ENCODE measurements at regions not wholly inside any gene's neighbourhood (a gene's known extent, or its start where the extent isn't known, plus 50 kb on each side); places are given as distances from the start of the nearest gene placed in this dataset.

- Histone ChIP-seq H2BK12ac (ENCODE audit: low read depth, low read length) (no peak overlapping the region), H4K5ac (ENCODE audit: insufficient read length, low read depth, low read length) (no peak overlapping the region), H3K4me3 (ENCODE audit: extremely low read depth in 1 of 4, insufficient read depth in 2 of 4, low read depth in 3 of 4, low read length in 4 of 4) (no peak overlapping the region), H3K23ac (ENCODE audit: insufficient read length) (no peak overlapping the region), H3K79me2 (ENCODE audit: control insufficient read depth in 1 of 2, insufficient read depth in 2 of 2, low read length in 2 of 2) (no peaks in the 10 kb centered on the region), H2AFZ (ENCODE audit: low read length) (peak overlapping the region; percentile 25; the same call in 1 of the 2 replicates), H3K4me1 (replicated peaks in 1 of 4; ENCODE audit: control insufficient read depth in 3 of 4, insufficient read depth in 4 of 4, low read length in 3 of 4) (no peaks in the 10 kb centered on the region), H4K91ac (replicated peaks; ENCODE audit: insufficient read length, low read length) (no peak overlapping the region), H3K9ac (replicated peaks in 1 of 4; ENCODE audit: extremely low read depth in 1 of 4, low read depth in 3 of 4, low read length in 3 of 4) (no peak overlapping the region), H3K9me3 (ENCODE audit: insufficient read depth in 2 of 2, low read depth in 1 of 2, low read length in 1 of 2) (no peaks in the 10 kb centered on the region), H3K56ac (replicated peaks; ENCODE audit: insufficient read length, low read depth, low read length) (no peak overlapping the region), H3K23me2 (ENCODE audit: low read depth, low read length) (no peaks in the 10 kb centered on the region), H2BK5ac (ENCODE audit: low read depth, low read length) (no peak overlapping the region; the same call in 1 of the 2 replicates), H3K4ac (replicated peaks; ENCODE audit: insufficient read length, low read depth, low read length) (no peak overlapping the region), H3K27me3 (replicated peaks in 1 of 4; ENCODE audit: control insufficient read depth in 3 of 4, extremely low read depth in 1 of 4, insufficient read depth in 3 of 4, low read length in 3 of 4) (peaks cover 0 to 1% (median 0%) of the 10 kb centered on the region in 4 experiments; a peak in 1 of 7 replicates), H3K36me3 (ENCODE audit: control insufficient read depth in 2 of 4, insufficient read depth in 4 of 4, low read length in 3 of 4) (no peaks in the 10 kb centered on the region), H4K8ac (ENCODE audit: extremely low read depth, insufficient read depth, low read length) (no peak overlapping the region), H2BK120ac (replicated peaks; ENCODE audit: low read depth, low read length) (no peak overlapping the region), H3K79me1 (ENCODE audit: low read depth, low read length) (no peaks in the 10 kb centered on the region), H3K14ac (ENCODE audit: insufficient read length) (no peak overlapping the region), H4K20me1 (replicated peaks in 1 of 2; ENCODE audit: control insufficient read depth in 1 of 2, insufficient read depth in 2 of 2, low read length in 2 of 2) (no peaks in the 10 kb centered on the region), H2AK5ac (ENCODE audit: low read depth, low read length) (no peak overlapping the region), H3K18ac (ENCODE audit: extremely low read depth, low read length) (no peak overlapping the region), H2BK15ac (ENCODE audit: low read length) (no peak overlapping the region), H3K4me2 (ENCODE audit: insufficient read depth in 1 of 2, low read depth in 2 of 2, low read length in 2 of 2) (no peak overlapping the region), H2BK20ac (ENCODE audit: low read length) (no peak overlapping the region), H3K27ac (ENCODE audit: low read depth, low read length) (no peak overlapping the region)
- 86% methylated on average over 4 of the region's 4 CpGs; no CpG with 5 or more reads in 1 of the 2 experiments for WGBS, 2 experiments (ENCODE audit: extremely low coverage in 1 of 2, insufficient coverage in 1 of 2, insufficient read length in 1 of 2, insufficient replicate concordance in 2 of 2, low coverage in 1 of 2, low lambda C conversion rate in 2 of 2, missing lambda C conversion rate in 1 of 2)
- ChIA-PET CTCF (ENCODE audit: partially characterized antibody) (interaction anchor here (0.9 kb wide), 1 partner anchor 177 kb away, joined by 3 read pairs; no protein-coding TSS in a partner anchor), POLR2A (ENCODE audit: partially characterized antibody) (no interaction called here)
- TF ChIP-seq SP1 (IDR thresholded peaks at IDR 0.05; ENCODE audit: low read depth, low read length) (no peak), ZNF274 (IDR thresholded peaks at IDR 0.05; ENCODE audit: borderline replicate concordance, extremely low read depth, low read length) (no peak), MAX (IDR thresholded peaks at IDR 0.05) (no peak), PHF8 (conservative IDR thresholded peaks at IDR 0.05; ENCODE audit: low read depth, low read length) (no peak), JUN (IDR thresholded peaks at IDR 0.05; ENCODE audit: low read depth, low read length) (no peak)
- FAIRE-seq, result peak; percentile 13
- DNase-seq (ENCODE audit: low read depth in 1 of 2, low spot score in 2 of 2), result no peak
Observed at GRCh38 chr4:111880116-111880515, 265.1 kb upstream of the FAM241A start.
